GM12873 (cell line): ENCODE measurements at regions not wholly inside any gene's neighbourhood (a gene's known extent, or its start where the extent isn't known, plus 50 kb on each side); places are given as distances from the start of the nearest gene placed in this dataset.

Source experiments
- TF ChIP-seq, protein P1 (sequence below): IDR thresholded peaks from 2 replicates; pipeline ENCODE4 v1.5.1; 2012; ENCODE audit warnings: low read depth, mild to moderate bottlenecking, moderate library complexity, low read length, control low read depth; ENCODE audit not compliant: insufficient read depth; ENCODE audit errors: missing control alignments

GRCh38 chrX:23494741-23495140 is 160.1 kb downstream of the PTCHD1 start:
- TF ChIP-seq, protein P1, sequence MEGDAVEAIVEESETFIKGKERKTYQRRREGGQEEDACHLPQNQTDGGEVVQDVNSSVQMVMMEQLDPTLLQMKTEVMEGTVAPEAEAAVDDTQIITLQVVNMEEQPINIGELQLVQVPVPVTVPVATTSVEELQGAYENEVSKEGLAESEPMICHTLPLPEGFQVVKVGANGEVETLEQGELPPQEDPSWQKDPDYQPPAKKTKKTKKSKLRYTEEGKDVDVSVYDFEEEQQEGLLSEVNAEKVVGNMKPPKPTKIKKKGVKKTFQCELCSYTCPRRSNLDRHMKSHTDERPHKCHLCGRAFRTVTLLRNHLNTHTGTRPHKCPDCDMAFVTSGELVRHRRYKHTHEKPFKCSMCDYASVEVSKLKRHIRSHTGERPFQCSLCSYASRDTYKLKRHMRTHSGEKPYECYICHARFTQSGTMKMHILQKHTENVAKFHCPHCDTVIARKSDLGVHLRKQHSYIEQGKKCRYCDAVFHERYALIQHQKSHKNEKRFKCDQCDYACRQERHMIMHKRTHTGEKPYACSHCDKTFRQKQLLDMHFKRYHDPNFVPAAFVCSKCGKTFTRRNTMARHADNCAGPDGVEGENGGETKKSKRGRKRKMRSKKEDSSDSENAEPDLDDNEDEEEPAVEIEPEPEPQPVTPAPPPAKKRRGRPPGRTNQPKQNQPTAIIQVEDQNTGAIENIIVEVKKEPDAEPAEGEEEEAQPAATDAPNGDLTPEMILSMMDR, result no peak

DNA sequence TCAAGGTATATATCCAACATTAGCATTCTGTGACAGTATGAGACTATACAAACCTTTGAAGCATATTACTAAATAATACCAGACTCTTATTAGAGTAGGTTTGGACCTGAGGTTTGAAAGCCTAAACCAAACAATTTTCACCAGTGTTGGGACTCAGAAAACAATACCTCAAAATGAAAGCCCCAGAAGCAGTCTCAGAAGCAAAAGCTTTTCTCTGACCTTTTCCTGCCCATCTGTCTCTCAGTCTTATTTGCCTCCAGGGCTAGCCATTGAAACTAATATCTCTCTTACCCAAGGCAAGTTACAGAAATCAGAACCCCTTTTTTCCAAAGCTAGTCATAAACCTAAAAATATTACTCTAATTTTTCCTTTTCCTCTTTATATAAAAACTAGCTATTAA is 163.3 kb downstream of the PTCHD1 start:
- TF ChIP-seq, protein P1, result no peak

- TF ChIP-seq, protein P1, result no peak
These were observed 165.3 kb upstream of the PRDX4 start for GRCh38 chrX:23501974-23502373.

DNA sequence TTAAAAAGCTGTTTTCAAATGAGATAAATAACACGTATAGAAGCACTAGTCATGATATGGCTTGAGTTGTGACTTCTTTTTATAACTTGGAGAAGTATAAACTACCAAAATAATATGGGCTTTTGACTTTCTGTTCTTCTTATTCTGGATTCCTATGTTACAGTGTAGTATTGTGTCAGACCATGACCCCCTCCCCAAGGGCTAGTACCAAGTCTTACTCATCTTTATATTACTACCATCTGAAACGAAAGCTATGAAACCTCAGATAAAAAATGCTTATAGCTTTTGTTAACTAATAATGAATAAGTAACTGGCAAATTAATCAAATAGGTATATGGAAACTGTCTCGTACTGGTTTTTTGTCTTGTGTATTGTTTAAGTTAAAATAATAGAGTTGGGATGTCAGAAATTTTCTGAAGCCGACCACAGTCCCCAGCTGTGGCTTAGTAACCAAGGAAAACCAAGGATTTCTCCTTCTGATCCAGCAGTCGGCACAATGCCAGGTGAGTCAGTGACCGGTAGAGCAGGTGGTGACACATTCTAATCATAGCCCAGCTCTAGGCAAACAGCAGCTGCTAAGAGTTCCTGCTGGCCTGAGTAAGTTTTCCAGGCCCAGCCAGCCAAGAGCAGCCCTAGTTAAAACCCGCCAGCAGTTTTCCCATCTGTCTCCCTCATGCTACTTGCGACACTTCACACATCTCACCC is 163.3 kb upstream of the PRDX4 start:
- TF ChIP-seq, protein P1, result no peak

- TF ChIP-seq, protein P1, result no peak
These were observed 162.8 kb upstream of the PRDX4 start for GRCh38 chrX:23504540-23504884.

DNA sequence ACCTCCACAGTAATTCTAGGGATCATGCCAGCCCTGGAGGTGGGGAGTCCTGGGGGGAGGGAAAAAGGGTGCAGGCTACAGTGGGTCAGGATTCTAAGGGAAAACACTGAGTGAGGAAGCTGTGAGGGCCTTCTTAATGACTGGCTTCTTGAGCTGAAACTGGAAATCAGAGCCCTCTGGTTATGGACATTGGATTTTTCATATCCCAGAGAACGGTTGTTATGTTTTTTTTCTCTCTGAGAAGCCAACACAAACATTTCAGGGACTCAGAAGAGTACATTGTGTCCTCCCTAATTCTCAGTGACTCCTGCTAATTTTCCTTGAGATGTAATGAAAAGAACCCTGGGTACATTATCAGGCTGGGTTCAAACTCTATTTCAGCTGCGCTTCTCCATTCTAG is 162.4 kb upstream of the PRDX4 start:
- TF ChIP-seq, protein P1, result no peak

GRCh38 chrX:23505531-23506303 is 161.6 kb upstream of the PRDX4 start:
- TF ChIP-seq, protein P1, result no peak
